ENCODE measurements at regions not wholly inside any gene's neighbourhood (a gene's known extent, or its start where the extent isn't known, plus 50 kb on each side); places are given as distances from the start of the nearest gene placed in this dataset.

DNA sequence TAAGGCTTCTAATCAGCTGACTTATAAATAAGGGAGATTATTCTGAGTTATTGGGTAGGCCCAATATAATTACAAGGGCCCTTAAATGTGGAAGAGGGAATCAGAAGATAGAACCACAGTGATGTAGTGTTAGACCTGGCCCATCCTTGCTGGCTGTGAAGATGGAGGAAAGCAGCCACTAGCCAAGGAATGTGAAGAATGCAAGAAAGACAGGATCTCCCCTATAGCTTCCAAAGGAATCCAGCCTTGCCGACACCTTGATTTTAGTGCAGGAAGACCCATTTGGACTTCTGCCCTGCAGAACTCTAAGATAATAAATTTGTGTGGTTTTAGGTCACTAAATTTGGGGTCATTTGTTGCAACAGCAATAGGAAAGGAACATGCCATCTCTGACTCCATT is 150.6 kb downstream of the SPATA18 start:
- TF ChIP-seq CTCF (IDR thresholded peaks at IDR 0.05): no peak
- TF ChIP-seq POLR2A (IDR thresholded peaks at IDR 0.05): no peak

All from thyroid gland (tissue), 4 donors.